BJ (cell line): ENCODE measurements at regions not wholly inside any gene's neighbourhood (a gene's known extent, or its start where the extent isn't known, plus 50 kb on each side); places are given as distances from the start of the nearest gene placed in this dataset.

Experiments
- CTCF ChIA-PET: fragments of 350-600 bp; formaldehyde crosslinking; extraction: SDS; loops from one replicate; lab custom pipeline; 2021; ENCODE audit warnings: antibody characterized with exemption, inconsistent platforms; lab: Yijun Ruan, JAX
- POLR2A ChIA-PET: fragments of 300-600 bp; sonication (Branson Sonifier 250); formaldehyde crosslinking; extraction: SDS; loops from one replicate; lab custom pipeline; 2021; ENCODE audit warnings: antibody characterized with exemption; lab: Charles Lee
- DNase-seq: peaks from one replicate; pipeline ENCODE4 v3.0.0-alpha.2; 2011; ENCODE audit warnings: low read depth
- H3K27me3 ChIP-seq: 2 replicates; pipeline ENCODE4 v1.6.0; 2011; ENCODE audit warnings: low read length; ENCODE audit not compliant: control insufficient read depth, insufficient read depth
- H3K36me3 ChIP-seq: 2 replicates; pipeline ENCODE4 v1.5.1; 2011; ENCODE audit warnings: low read length; ENCODE audit not compliant: control insufficient read depth, insufficient read depth
- H3K4me3 ChIP-seq: 2 replicates; pipeline ENCODE4 v1.5.1; 2011; ENCODE audit warnings: low read depth, mild to moderate bottlenecking, control low read depth, low read length
- TF ChIP-seq, protein P1 (sequence below): IDR thresholded peaks from 2 replicates; pipeline ENCODE4 v1.5.1; 2011; ENCODE audit warnings: low read depth, mild to moderate bottlenecking, control low read depth, inconsistent platforms, low read length, moderate library complexity; ENCODE audit not compliant: insufficient read depth

DNA sequence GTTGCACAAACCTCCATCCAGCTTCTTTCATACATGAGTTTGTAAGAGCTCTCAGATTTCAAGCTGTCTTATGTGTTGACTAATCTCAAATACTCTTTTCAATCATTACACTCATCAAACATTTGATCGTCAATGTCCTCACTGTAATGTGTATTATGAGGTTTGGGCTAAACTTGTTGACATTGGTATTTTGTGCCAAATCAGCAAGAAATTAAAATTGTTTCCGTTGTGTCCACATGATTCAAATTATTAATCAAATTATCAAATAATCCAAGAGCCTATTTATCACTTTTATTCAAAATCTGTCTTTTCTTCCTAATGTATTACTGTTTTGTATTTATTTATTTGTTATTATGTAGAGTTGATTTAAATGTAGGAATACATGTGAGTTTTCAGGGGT lies 283.4 kb downstream of the GAS1 start:
- Histone ChIP-seq H3K4me3 (no peak overlapping the region), H3K36me3 (no peaks in the 10 kb centered on the region), H3K27me3 (no peaks in the 10 kb centered on the region)
- no peak for DNase-seq
- TF ChIP-seq, protein P1, sequence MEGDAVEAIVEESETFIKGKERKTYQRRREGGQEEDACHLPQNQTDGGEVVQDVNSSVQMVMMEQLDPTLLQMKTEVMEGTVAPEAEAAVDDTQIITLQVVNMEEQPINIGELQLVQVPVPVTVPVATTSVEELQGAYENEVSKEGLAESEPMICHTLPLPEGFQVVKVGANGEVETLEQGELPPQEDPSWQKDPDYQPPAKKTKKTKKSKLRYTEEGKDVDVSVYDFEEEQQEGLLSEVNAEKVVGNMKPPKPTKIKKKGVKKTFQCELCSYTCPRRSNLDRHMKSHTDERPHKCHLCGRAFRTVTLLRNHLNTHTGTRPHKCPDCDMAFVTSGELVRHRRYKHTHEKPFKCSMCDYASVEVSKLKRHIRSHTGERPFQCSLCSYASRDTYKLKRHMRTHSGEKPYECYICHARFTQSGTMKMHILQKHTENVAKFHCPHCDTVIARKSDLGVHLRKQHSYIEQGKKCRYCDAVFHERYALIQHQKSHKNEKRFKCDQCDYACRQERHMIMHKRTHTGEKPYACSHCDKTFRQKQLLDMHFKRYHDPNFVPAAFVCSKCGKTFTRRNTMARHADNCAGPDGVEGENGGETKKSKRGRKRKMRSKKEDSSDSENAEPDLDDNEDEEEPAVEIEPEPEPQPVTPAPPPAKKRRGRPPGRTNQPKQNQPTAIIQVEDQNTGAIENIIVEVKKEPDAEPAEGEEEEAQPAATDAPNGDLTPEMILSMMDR, result no peak
- POLR2A ChIA-PET, result no interaction called here
- CTCF ChIA-PET, result interaction anchor here (1.1 kb wide), 1 partner anchor 14 kb away, joined by 3 read pairs; no protein-coding TSS in a partner anchor

DNA sequence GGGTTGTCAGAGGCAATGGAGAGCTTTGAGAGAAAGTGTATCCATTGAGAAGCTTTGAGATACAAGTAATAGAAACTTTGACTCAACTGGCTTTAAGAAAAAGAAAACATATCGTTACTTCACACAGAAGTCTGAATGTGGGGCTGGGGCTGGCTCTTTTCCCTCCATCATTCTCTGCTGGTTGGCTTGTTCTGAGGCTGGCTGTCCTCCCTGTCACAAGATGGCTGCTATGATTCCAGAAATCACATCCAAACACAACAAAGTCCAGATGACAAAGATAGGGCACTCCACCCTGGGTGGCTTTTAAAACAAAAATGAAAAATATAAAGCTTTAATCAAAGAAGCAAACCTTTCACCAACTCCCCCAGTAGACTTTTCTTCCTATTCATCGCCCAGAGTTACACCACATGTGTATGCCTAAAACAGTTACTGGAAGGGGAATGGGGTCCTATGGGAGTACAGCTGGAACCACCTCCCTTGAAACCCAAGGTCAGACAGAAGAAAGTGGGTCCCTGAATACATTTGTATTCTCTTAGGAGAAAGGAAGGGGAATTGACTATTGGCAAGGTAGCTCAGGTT lies 284.3 kb downstream of the GAS1 start:
- DNase-seq, result no peak
- ChIA-PET POLR2A (no interaction called here), CTCF (interaction anchor here (0.7 to 1.1 kb wide), 3 partner anchors 9 to 24 kb away, joined by 3 to 4 read pairs (median 3); no protein-coding TSS in a partner anchor)
- no peaks in the 10 kb centered on the region for H3K36me3 ChIP-seq
- H3K4me3 ChIP-seq, result no peak overlapping the region
- TF ChIP-seq, protein P1, result no peak
- H3K27me3 ChIP-seq, result no peaks in the 10 kb centered on the region

DNA sequence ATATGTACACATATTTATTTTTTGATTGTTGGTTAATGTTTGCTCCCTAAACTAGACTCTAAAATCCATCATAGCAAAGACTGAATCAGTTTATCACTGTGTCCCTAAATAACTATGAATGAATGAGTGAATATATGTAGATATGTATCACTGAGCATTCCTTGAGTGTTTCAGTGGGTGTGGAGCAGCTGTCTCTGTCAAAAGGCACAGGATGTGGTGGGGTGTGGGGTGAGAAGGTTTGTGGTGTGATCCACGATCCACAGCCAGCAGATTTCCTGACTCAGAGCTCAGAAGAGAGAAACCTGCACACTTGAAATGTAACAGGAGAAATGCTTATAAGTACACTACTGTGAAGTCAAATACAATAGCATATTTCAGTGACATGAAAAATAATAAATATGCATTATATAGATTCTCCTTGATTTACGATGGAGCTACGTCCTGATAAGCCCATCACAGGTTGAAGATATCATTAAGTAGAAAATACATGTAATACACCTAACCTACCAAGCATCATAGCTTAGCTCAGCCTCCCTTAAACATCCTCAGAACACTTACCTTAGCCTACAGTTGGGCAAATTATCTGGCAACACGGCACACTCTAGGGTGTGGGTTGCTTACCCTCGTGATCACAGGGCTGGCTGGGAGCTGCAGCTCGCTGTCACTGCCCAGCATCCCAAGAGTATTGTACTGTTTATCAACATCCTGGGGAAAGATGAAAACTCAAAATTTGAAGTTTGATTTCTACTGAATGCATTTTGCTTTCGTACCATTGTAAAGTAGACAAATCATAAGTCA lies 287.0 kb downstream of the GAS1 start:
- H3K4me3 ChIP-seq, result no peak overlapping the region
- CTCF ChIA-PET, result interaction anchor here (0.8 to 1.5 kb wide), 3 partner anchors 22 to 45 kb away, joined by 3 to 6 read pairs (median 4); no protein-coding TSS in a partner anchor
- peak; percentile 83 for DNase-seq
- no peaks in the 10 kb centered on the region for H3K27me3 ChIP-seq
- H3K36me3 ChIP-seq, result no peaks in the 10 kb centered on the region
- TF ChIP-seq, protein P1, result no peak
- POLR2A ChIA-PET, result interaction anchor here (0.6 kb wide), 1 partner anchor 20 kb away, joined by 3 read pairs; no protein-coding TSS in a partner anchor

DNA sequence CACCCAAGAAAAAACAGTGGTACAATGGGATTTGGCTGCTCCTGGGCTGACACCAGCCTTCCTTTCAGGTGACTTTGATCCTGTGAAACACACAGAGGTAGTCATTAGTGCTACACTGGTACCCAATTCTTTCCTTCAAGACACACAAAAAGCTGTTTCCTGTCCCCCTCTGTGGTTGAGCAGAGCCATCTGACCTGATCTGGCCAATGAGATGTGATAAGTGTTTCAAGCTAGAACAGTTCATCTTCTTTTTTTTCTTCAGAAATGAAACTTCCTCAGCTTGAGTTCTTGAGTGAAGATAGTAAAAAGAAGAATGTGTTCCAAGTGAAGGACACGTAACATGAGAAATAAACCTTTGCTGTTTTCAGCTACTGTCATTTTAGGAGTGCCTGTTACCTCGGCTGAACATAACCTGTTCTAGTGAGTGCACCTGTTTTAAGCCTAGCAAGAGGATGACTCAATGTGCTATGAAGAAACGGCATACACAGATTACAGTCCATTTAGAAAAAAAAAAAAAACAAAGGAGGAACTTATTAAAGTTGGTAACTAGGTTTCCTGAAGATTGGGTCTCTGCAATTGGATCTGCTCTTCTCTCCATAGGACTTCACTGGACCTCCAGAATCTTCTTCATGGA lies 287.8 kb downstream of the GAS1 start:
- CTCF ChIA-PET, result interaction anchor here (0.5 to 1.5 kb wide), 4 partner anchors 21 to 160 kb away, joined by 3 to 6 read pairs (median 4); no protein-coding TSS in a partner anchor
- no peak for DNase-seq

More for the DNA sequence above, 287.8 kb downstream of the GAS1 start:
- no peaks in the 10 kb centered on the region for H3K36me3 ChIP-seq
- no peak overlapping the region for H3K4me3 ChIP-seq
- TF ChIP-seq, protein P1, result no peak
- no peaks in the 10 kb centered on the region for H3K27me3 ChIP-seq
- POLR2A ChIA-PET, result no interaction called here
